Panc1 (cell line): ENCODE measurements at regions not wholly inside any gene's neighbourhood (a gene's known extent, or its start where the extent isn't known, plus 50 kb on each side); places are given as distances from the start of the nearest gene placed in this dataset.

Experiments
- ATAC-seq: fragments of 200-7000 bp; cut with Tn5 transposase; 2 replicates; pipeline ENCODE4 v1.9.1; 2020; ENCODE audit warnings: mild to moderate bottlenecking, moderate library complexity
- BruUV-seq: library from RNA; stranded (reverse); fragments of 400-500 nt; replicated peaks from 2 replicates; lab custom pipeline; 2021; lab: Mats Ljungman, UMichigan
- CTCF ChIA-PET: fragments of 300-600 bp; sonication (Branson Sonifier 250); formaldehyde crosslinking; loops from one replicate; lab custom pipeline; 2022; ENCODE audit warnings: antibody characterized with exemption; lab: Charles Lee
- POLR2A ChIA-PET: fragments of 300-600 bp; sonication (Branson Sonifier 250); formaldehyde crosslinking; loops from one replicate; lab custom pipeline; 2022; ENCODE audit warnings: antibody characterized with exemption; lab: Charles Lee
- DNase-seq: peaks from one replicate; pipeline ENCODE4 v3.0.0-alpha.2; 2010; ENCODE audit warnings: low read depth, low spot score
- H3K27ac ChIP-seq: 2 replicates; pipeline ENCODE4 v1.5.1; 2011; ENCODE audit warnings: mild to moderate bottlenecking, low read length, inconsistent platforms
- H3K27me3 ChIP-seq: fragments of 200-500 bp; sonication (Bioruptor generic); 2 replicates; pipeline ENCODE4 v1.6.0; 2014; ENCODE audit warnings: low read length, inconsistent platforms; ENCODE audit not compliant: control insufficient read depth, insufficient read depth
- H3K36me3 ChIP-seq: fragments of 200-500 bp; sonication (Bioruptor generic); 2 replicates; pipeline ENCODE4 v1.5.1; 2014; ENCODE audit warnings: inconsistent platforms, mild to moderate bottlenecking, low read length, moderate library complexity; ENCODE audit not compliant: control insufficient read depth, insufficient read depth
- H3K4me1 ChIP-seq: 2 replicates; pipeline ENCODE4 v1.5.1; 2011; ENCODE audit warnings: inconsistent platforms, mild to moderate bottlenecking, low read length, moderate library complexity; ENCODE audit not compliant: control insufficient read depth, insufficient read depth
- H3K4me3 ChIP-seq, 2 experiments: 2 replicates each; pipeline ENCODE4 v1.5.1; 2011 to 2012; ENCODE audit warnings: low read depth in 2 of 2, low read length in 2 of 2, mild to moderate bottlenecking in 2 of 2, inconsistent platforms in 1 of 2, moderate library complexity in 1 of 2
- H3K9me3 ChIP-seq: fragments of 200-500 bp; sonication (Bioruptor generic); 2 replicates; pipeline ENCODE4 v1.5.1; 2014; ENCODE audit warnings: low read depth, mild to moderate bottlenecking, inconsistent platforms, low read length, moderate library complexity; ENCODE audit not compliant: control insufficient read depth, insufficient read depth
- CTCF ChIP-seq: fragments of 450-650 bp; IDR thresholded peaks from 2 replicates; pipeline ENCODE4 v1.5.1; 2017; ENCODE audit warnings: mild to moderate bottlenecking
- POLR2AphosphoS5 ChIP-seq: IDR thresholded peaks from 2 replicates; pipeline ENCODE4 v1.6.1; 2012; ENCODE audit warnings: mild to moderate bottlenecking, low read depth, low read length, moderate library complexity
- REST ChIP-seq, 2 experiments: IDR thresholded peaks; 2 replicates each; pipeline ENCODE4 v1.6.1; 2011 to 2012; ENCODE audit warnings: low read depth in 2 of 2, control low read depth in 1 of 2, low read length in 1 of 2, mild to moderate bottlenecking in 1 of 2, moderate library complexity in 1 of 2; ENCODE audit not compliant: insufficient read depth in 1 of 2
- SIN3A ChIP-seq: IDR thresholded peaks from 2 replicates; pipeline ENCODE4 v1.6.1; 2012; ENCODE audit warnings: low read depth, mild to moderate bottlenecking, low read length, moderate library complexity, borderline replicate concordance; ENCODE audit not compliant: insufficient read depth
- TCF7L2 ChIP-seq: IDR thresholded peaks from 2 replicates; pipeline ENCODE4 v1.6.1; 2011; ENCODE audit warnings: mild to moderate bottlenecking, low read depth, low read length, inconsistent platforms
- in situ Hi-C: cut with HindIII; loops from 2 replicates; pipeline ENCODE4 v1.10.0; 2016; ENCODE audit warnings: low sequenced_read_pairs, low pct_unique_long_range_greater_than_20kb
- intact Hi-C: fragments of 100-400 bp; cut with micrococcal nuclease; formaldehyde crosslinking; loops from one replicate; pipeline ENCODE4 v1.10.0; 2022; ENCODE audit not compliant: unreplicated experiment

GRCh38 chr17:54807331-54807730 lies 93.3 kb upstream of the TOM1L1 start:
- TF ChIP-seq CTCF (no peak), TCF7L2 (no peak), SIN3A (no peak), REST (IDR thresholded peaks at IDR 0.05; ENCODE audit: insufficient read depth in 1 of 2, low read depth in 2 of 2, low read length in 1 of 2) (no peak), POLR2AphosphoS5 (no peak)
- ChIA-PET CTCF (no interaction called here), POLR2A (no interaction called here)
- intact Hi-C loops (no loop called here), in situ Hi-C loops (no loop called here)
- Histone ChIP-seq H3K27me3 (no peaks in the 10 kb centered on the region), H3K36me3 (no peaks in the 10 kb centered on the region), H3K4me1 (no peaks in the 10 kb centered on the region), H3K9me3 (no peaks in the 10 kb centered on the region), H3K27ac (no peak overlapping the region), H3K4me3 (no peak overlapping the region)
- no peak for DNase-seq
- no peak for ATAC-seq
- BruUV-seq = no TSS peak

- Histone ChIP-seq H3K36me3 (no peaks in the 10 kb centered on the region), H3K4me1 (no peaks in the 10 kb centered on the region), H3K4me3 (no peak overlapping the region), H3K9me3 (no peaks in the 10 kb centered on the region), H3K27ac (no peak overlapping the region), H3K27me3 (no peaks in the 10 kb centered on the region)
- intact Hi-C loops (no loop called here), in situ Hi-C loops (no loop called here)
- DNase-seq (no peak), ATAC-seq (no peak)
- TF ChIP-seq REST (IDR thresholded peaks at IDR 0.05; ENCODE audit: insufficient read depth in 1 of 2, low read depth in 2 of 2, low read length in 1 of 2) = no peak
- TF ChIP-seq SIN3A = no peak
- TF ChIP-seq POLR2AphosphoS5 = no peak
- TF ChIP-seq CTCF = no peak
- TF ChIP-seq TCF7L2 = no peak
- BruUV-seq = no TSS peak
- POLR2A ChIA-PET = interaction anchor here (0.6 kb wide), 1 partner anchor 900 kb away, joined by 5 read pairs; no protein-coding TSS in a partner anchor
- CTCF ChIA-PET = no interaction called here
These were observed 86.8 kb upstream of the TOM1L1 start for GRCh38 chr17:54813896-54814295.
